ENCODE measurements at regions not wholly inside any gene's neighbourhood (a gene's known extent, or its start where the extent isn't known, plus 50 kb on each side); places are given as distances from the start of the nearest gene placed in this dataset.
A peak's percentile ranks its signal among the peaks of the same experiment; 100 is the strongest.

DNA sequence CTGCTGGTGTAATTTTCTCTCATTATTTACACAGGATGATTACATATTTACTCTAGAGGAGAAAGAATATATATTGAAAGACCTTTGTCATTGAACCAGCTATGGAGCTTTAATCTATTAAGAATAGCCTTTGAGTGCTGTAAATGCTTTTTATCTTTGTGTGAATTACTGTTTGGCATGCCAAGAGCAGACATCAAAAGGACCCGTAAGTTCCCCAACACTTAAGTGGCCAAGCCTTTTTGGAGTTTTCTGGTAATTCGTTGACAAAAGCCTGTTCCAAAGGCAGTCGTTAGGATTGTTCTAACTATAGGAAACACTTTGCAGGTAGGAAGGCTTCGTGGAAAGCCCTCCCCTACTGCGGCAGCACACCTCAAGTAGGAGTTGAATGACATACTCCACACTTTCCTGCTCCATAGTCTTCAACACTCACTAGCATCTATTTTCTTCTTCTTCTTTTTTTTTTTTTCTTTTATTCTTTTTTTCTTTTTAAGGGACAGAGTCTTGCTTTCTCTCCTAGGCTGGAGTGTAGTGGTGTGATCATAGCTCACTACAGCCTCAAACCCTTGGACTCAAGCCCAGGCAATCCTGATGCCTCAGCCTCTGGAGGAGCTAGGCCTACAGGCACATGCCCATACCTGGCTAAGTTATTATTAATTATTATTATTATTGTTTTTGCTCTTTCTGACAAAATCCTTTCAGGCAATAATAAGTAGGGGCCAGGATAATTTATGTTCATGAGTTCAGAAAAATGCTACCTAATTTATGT lies 98.6 kb downstream of the SUCNR1 start:
- ATAC-seq (peak; percentile 64), DNase-seq (ENCODE audit: low read depth, low spot score) (peak; percentile 74)
- intact Hi-C loops (cut with micrococcal nuclease): no loop called here
- peak overlapping the region; percentile 51 for H3K4me2 ChIP-seq (ENCODE audit: low read length)
- H3K27me3 ChIP-seq (ENCODE audit: insufficient read depth, low read length): no peaks in the 10 kb centered on the region
- ChIA-PET CTCF (interaction anchor here (0.6 to 0.7 kb wide), 2 partner anchors 471 to 1693 kb away, joined by 3 read pairs; no protein-coding TSS in a partner anchor), RAD21 (ENCODE audit: low non-redundant PET in 1 of 2, low total read pairs in 2 of 2, uncharacterized antibody in 2 of 2, unreplicated experiment in 2 of 2) (no interaction called here), POLR2A (interaction anchor here (1.7 kb wide), 1 partner anchor 49 kb away, joined by 7 read pairs; no protein-coding TSS in a partner anchor)
- H3K9me3 ChIP-seq (ENCODE audit: control insufficient read depth in 1 of 2, insufficient read depth in 1 of 2, low read depth in 1 of 2, low read length in 2 of 2): 0 out of 4 replicates have a peak, but pooled peaks cover 0 to 4% of the 10 kb centered on the region in 2 experiments
- 0 out of 4 replicates have a peak, but pooled peaks cover 0 to 8% of the 10 kb centered on the region in 2 experiments for H3K36me3 ChIP-seq (ENCODE audit: control insufficient read depth in 1 of 2, insufficient read depth in 2 of 2, low read length in 2 of 2)
- peak overlapping the region; percentile 58 for H2AFZ ChIP-seq (ENCODE audit: low read depth, low read length, poor library complexity, severe bottlenecking)
- no peaks in the 10 kb centered on the region for H3K9me2 ChIP-seq (ENCODE audit: insufficient read depth)
- H4K20me1 ChIP-seq (ENCODE audit: insufficient read depth): no peaks in the 10 kb centered on the region
- peak overlapping the region; percentile 92 for H3K27ac ChIP-seq (ENCODE audit: low read depth, low read length)
- H3K79me2 ChIP-seq (ENCODE audit: insufficient read depth, low read length): no peaks in the 10 kb centered on the region
- H3K9ac ChIP-seq (ENCODE audit: low read length): peak overlapping the region; percentile 32
- 0 out of 4 replicates have a peak overlapping the region, but pooled peaks of 1 of the 2 experiments have one; percentile 26 for H3K4me3 ChIP-seq (replicated peaks in 1 of 2; ENCODE audit: low read depth in 1 of 2, low read length in 2 of 2)
- peaks cover 74 to 81% of the 10 kb centered on the region in 2 experiments for H3K4me1 ChIP-seq (ENCODE audit: control insufficient read depth in 1 of 2, insufficient read depth in 2 of 2, low read length in 2 of 2)
- TF ChIP-seq ELF1 (IDR thresholded peaks at IDR 0.05; ENCODE audit: borderline replicate concordance, low read depth): no peak
- TF ChIP-seq TCF7L2 (IDR thresholded peaks at IDR 0.05; ENCODE audit: borderline replicate concordance, extremely low read depth, insufficient read depth, insufficient read length): peak; percentile 97
- TF ChIP-seq JUND (IDR thresholded peaks at IDR 0.05): peak; percentile 54
- peak; percentile 42; the same call in 1 of the 2 replicates for TF ChIP-seq SP1 (IDR thresholded peaks at IDR 0.05; ENCODE audit: low read depth)
- TF ChIP-seq, protein P1, sequence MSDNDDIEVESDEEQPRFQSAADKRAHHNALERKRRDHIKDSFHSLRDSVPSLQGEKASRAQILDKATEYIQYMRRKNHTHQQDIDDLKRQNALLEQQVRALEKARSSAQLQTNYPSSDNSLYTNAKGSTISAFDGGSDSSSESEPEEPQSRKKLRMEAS (IDR thresholded peaks at IDR 0.05): peak; percentile 46
- no peak for TF ChIP-seq SIN3A (IDR thresholded peaks at IDR 0.05; ENCODE audit: low read depth)
- TF ChIP-seq CEBPB (IDR thresholded peaks at IDR 0.05; ENCODE audit: low read depth): 0 out of 2 replicates have a peak, but pooled peaks have one; percentile 29
- TF ChIP-seq, protein P2, sequence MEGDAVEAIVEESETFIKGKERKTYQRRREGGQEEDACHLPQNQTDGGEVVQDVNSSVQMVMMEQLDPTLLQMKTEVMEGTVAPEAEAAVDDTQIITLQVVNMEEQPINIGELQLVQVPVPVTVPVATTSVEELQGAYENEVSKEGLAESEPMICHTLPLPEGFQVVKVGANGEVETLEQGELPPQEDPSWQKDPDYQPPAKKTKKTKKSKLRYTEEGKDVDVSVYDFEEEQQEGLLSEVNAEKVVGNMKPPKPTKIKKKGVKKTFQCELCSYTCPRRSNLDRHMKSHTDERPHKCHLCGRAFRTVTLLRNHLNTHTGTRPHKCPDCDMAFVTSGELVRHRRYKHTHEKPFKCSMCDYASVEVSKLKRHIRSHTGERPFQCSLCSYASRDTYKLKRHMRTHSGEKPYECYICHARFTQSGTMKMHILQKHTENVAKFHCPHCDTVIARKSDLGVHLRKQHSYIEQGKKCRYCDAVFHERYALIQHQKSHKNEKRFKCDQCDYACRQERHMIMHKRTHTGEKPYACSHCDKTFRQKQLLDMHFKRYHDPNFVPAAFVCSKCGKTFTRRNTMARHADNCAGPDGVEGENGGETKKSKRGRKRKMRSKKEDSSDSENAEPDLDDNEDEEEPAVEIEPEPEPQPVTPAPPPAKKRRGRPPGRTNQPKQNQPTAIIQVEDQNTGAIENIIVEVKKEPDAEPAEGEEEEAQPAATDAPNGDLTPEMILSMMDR (IDR thresholded peaks at IDR 0.05 in 2 of 3, conservative IDR thresholded peaks at IDR 0.05 in 1 of 3; ENCODE audit: borderline replicate concordance in 1 of 3, insufficient read depth in 1 of 3, low read depth in 2 of 3, low read length in 2 of 3): no peak
- TF ChIP-seq, protein P3, sequence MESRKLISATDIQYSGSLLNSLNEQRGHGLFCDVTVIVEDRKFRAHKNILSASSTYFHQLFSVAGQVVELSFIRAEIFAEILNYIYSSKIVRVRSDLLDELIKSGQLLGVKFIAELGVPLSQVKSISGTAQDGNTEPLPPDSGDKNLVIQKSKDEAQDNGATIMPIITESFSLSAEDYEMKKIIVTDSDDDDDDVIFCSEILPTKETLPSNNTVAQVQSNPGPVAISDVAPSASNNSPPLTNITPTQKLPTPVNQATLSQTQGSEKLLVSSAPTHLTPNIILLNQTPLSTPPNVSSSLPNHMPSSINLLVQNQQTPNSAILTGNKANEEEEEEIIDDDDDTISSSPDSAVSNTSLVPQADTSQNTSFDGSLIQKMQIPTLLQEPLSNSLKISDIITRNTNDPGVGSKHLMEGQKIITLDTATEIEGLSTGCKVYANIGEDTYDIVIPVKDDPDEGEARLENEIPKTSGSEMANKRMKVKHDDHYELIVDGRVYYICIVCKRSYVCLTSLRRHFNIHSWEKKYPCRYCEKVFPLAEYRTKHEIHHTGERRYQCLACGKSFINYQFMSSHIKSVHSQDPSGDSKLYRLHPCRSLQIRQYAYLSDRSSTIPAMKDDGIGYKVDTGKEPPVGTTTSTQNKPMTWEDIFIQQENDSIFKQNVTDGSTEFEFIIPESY (IDR thresholded peaks at IDR 0.05; ENCODE audit: extremely low read depth, insufficient replicate concordance, low read length): peak; percentile 4
- peak; percentile 62; the same call in 1 of the 2 replicates for TF ChIP-seq CBX3 (IDR thresholded peaks at IDR 0.05; ENCODE audit: low read depth)
- TF ChIP-seq EGR1 (IDR thresholded peaks at IDR 0.05; ENCODE audit: low read depth): 0 out of 2 replicates have a peak, but pooled peaks have one; percentile 2
- BruUV-seq (replicated peaks): TSS peak; percentile 82

Data from HCT116 (cell line).